Smooth muscle cell (in vitro differentiated cells): ENCODE measurements at regions not wholly inside any gene's neighbourhood (a gene's known extent, or its start where the extent isn't known, plus 50 kb on each side); places are given as distances from the start of the nearest gene placed in this dataset.
"Not testable (repeated sequence)": the region's sequence is repeated elsewhere in the genome, so short reads cannot be mapped to it uniquely, and the experiment has no call there.

Experiments
- DNase-seq: peaks from one replicate; lab custom pipeline; 2025; ENCODE audit not compliant: unreplicated experiment; lab: John Stamatoyannopoulos, UW
- H2AFZ ChIP-seq: fragments of 200-600 bp; sonication (generic); 2 replicates; pipeline ENCODE4 v1.6.0; 2016; ENCODE audit warnings: antibody characterized with exemption, low read depth, mild to moderate bottlenecking
- H3F3A ChIP-seq: fragments of 200-600 bp; sonication (generic); 2 replicates; pipeline ENCODE4 v1.6.0; 2017; ENCODE audit warnings: antibody characterized with exemption, low read depth
- H3K27ac ChIP-seq: fragments of 200-600 bp; sonication (generic); 2 replicates; pipeline ENCODE4 v1.5.1; 2016; ENCODE audit warnings: low read depth, mild to moderate bottlenecking
- H3K27me3 ChIP-seq: fragments of 200-600 bp; sonication (generic); 2 replicates; pipeline ENCODE4 v1.6.1; 2016; ENCODE audit warnings: low read depth, mild to moderate bottlenecking
- H3K36me3 ChIP-seq: fragments of 200-600 bp; sonication (generic); 2 replicates; pipeline ENCODE4 v1.5.1; 2016; ENCODE audit warnings: low read depth
- H3K4me1 ChIP-seq: fragments of 200-600 bp; sonication (generic); 2 replicates; pipeline ENCODE4 v1.5.1; 2016; ENCODE audit warnings: low read depth
- H3K4me2 ChIP-seq: fragments of 200-600 bp; sonication (generic); 2 replicates; pipeline ENCODE4 v1.6.0; 2016; ENCODE audit warnings: mild to moderate bottlenecking
- H3K4me3 ChIP-seq: fragments of 200-600 bp; sonication (generic); 2 replicates; pipeline ENCODE4 v1.5.1; 2016; ENCODE audit warnings: mild to moderate bottlenecking
- H3K79me2 ChIP-seq: fragments of 200-600 bp; sonication (generic); 2 replicates; pipeline ENCODE4 v1.6.0; 2016; ENCODE audit warnings: low read depth, mild to moderate bottlenecking
- H3K9ac ChIP-seq: fragments of 200-600 bp; sonication (generic); 2 replicates; pipeline ENCODE4 v1.6.0; 2016; ENCODE audit warnings: low read depth
- H3K9me3 ChIP-seq: fragments of 200-600 bp; sonication (generic); replicated peaks from 2 replicates; pipeline ENCODE4 v1.5.1; 2016; ENCODE audit warnings: low read depth
- H4K20me1 ChIP-seq: fragments of 200-600 bp; sonication (generic); 2 replicates; pipeline ENCODE4 v1.6.0; 2016; ENCODE audit warnings: low read depth
- CTCF ChIP-seq: fragments of 200-600 bp; sonication (generic); IDR thresholded peaks from 2 replicates; pipeline ENCODE4 v1.5.1; 2017; ENCODE audit warnings: borderline replicate concordance, mild to moderate bottlenecking, antibody characterized with exemption; ENCODE audit not compliant: insufficient read depth, poor library complexity, severe bottlenecking
- WGBS: methylation state at CpG from one replicate; pipeline ENCODE4 v1.1.7; 2016; ENCODE audit warnings: low lambda C conversion rate; 5-methylcytosine and 5-hydroxymethylcytosine counted together

DNA sequence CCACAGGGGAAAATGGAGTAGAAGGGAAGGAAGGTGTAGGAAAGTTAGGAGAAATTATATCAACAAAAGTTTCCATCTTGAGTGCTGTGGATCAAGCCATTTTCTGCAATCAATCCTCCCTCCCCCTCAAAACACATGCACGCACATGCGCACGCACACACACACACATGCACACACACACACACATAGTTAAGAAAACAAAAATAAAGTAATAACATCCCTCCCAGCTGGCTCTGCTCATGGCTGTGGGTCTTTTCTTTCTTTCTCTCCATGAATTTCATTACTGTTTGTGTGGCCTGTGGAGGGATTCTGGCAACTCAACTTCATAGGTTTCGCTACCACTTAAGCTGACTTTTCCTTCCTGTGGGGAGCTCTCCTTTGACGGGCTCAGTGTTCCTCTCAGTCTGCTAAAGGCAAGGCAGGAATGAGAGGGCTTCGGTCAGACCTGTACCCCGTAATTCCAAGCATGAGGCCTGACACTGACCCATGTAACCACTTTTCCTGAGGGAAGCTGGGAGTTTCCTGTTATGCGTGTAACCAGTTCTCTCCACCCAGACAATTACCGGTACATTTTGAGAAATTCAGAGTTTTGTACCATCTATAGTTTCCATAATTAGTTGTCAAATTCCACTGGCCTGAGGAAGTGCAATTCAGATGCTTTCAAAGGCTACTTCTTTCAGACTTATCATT, 79.8 kb downstream of the ZNF92 start:
- no peaks in the 10 kb centered on the region for H3K36me3 ChIP-seq
- TF ChIP-seq CTCF = no peak
- no peaks in the 10 kb centered on the region for H3K79me2 ChIP-seq
- H3F3A ChIP-seq = no peaks in the 10 kb centered on the region
- no peak overlapping the region for H3K27ac ChIP-seq
- no peaks in the 10 kb centered on the region for H3K27me3 ChIP-seq
- H3K9me3 ChIP-seq = no peaks in the 10 kb centered on the region
- H2AFZ ChIP-seq = no peak overlapping the region
- H3K9ac ChIP-seq = no peak overlapping the region
- H4K20me1 ChIP-seq = no peaks in the 10 kb centered on the region
- H3K4me1 ChIP-seq = no peaks in the 10 kb centered on the region
- H3K4me3 ChIP-seq = no peak overlapping the region
- WGBS = 87% methylated on average over 9 of the region's 9 CpGs
- DNase-seq = no peak
- H3K4me2 ChIP-seq = no peak overlapping the region

- Histone ChIP-seq H3K4me2 (no peak overlapping the region), H3K36me3 (no peaks in the 10 kb centered on the region), H2AFZ (no peak overlapping the region), H3K79me2 (no peaks in the 10 kb centered on the region), H3F3A (no peaks in the 10 kb centered on the region), H3K4me3 (no peak overlapping the region), H3K27me3 (no peaks in the 10 kb centered on the region), H3K27ac (no peak overlapping the region), H4K20me1 (no peaks in the 10 kb centered on the region), H3K9me3 (no peaks in the 10 kb centered on the region), H3K4me1 (no peaks in the 10 kb centered on the region), H3K9ac (no peak overlapping the region)
- no peak for TF ChIP-seq CTCF
- DNase-seq = no peak
Measured at GRCh38 chr7:65454469-65454868, 80.8 kb downstream of the ZNF92 start.

DNA sequence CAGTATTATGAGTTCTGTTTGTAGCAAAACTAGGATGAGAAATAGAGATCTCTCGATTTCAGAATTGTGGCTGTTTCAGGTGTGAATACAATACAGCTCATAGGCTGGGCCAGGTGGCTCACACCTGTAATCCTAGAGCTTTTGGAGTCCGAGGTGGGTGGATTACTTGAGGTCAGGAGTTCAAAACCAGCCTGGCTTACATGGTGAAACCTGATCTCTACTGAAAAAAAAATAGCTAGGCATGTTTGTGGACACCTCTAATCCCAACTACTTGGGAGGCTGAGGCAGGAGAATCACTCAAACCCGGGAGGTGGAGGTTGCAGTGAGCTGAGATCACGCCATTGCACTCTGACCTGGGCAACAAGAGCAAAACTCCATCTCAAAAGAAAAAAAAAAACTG, 81.4 kb downstream of the ZNF92 start:
- H2AFZ ChIP-seq, H3K27me3 ChIP-seq, H4K20me1 ChIP-seq, H3K9me3 ChIP-seq, H3F3A ChIP-seq, H3K4me3 ChIP-seq, H3K27ac ChIP-seq, DNase-seq, H3K36me3 ChIP-seq, H3K79me2 ChIP-seq, H3K4me1 ChIP-seq, H3K4me2 ChIP-seq, H3K9ac ChIP-seq: not testable (repeated sequence)
- 74% methylated on average over 4 of the region's 4 CpGs for WGBS

GRCh38 chr7:65457705-65458104, 84.0 kb downstream of the ZNF92 start:
- H3K4me3 ChIP-seq = no peak overlapping the region
- H3K4me2 ChIP-seq = no peak overlapping the region
- TF ChIP-seq CTCF = no peak
- no peaks in the 10 kb centered on the region for H3K36me3 ChIP-seq
- no peaks in the 10 kb centered on the region for H3K4me1 ChIP-seq
- 73% methylated on average over 5 of the region's 5 CpGs for WGBS
- H3K27ac ChIP-seq = no peak overlapping the region
- no peaks in the 10 kb centered on the region for H3K9me3 ChIP-seq
- H3K79me2 ChIP-seq = no peaks in the 10 kb centered on the region
- no peaks in the 10 kb centered on the region for H3F3A ChIP-seq
- H3K9ac ChIP-seq = no peak overlapping the region
- no peaks in the 10 kb centered on the region for H4K20me1 ChIP-seq
- H3K27me3 ChIP-seq = no peaks in the 10 kb centered on the region
- H2AFZ ChIP-seq = no peak overlapping the region
- no peak for DNase-seq
